Gastroesophageal sphincter (tissue), 3 donors: ENCODE measurements at regions not wholly inside any gene's neighbourhood (a gene's known extent, or its start where the extent isn't known, plus 50 kb on each side); places are given as distances from the start of the nearest gene placed in this dataset.

Source experiments
- CTCF ChIP-seq, 4 experiments: fragments of 200-600 bp in 2 of 4; fragments of 450-650 bp in 2 of 4; sonication (generic) in 1 of 4; IDR thresholded peaks; one replicate each; pipeline ENCODE4 v1.5.1; 2017 to 2019; ENCODE audit warnings: antibody characterized with exemption in 4 of 4, mild to moderate bottlenecking in 2 of 4, moderate library complexity in 2 of 4
- EP300 ChIP-seq: sonication (generic); formaldehyde crosslinking; IDR thresholded peaks from one replicate; pipeline ENCODE4 v1.6.1; 2017; ENCODE audit warnings: antibody characterized with exemption, mild to moderate bottlenecking
- POLR2A ChIP-seq, 2 donors: fragments of 450-650 bp; IDR thresholded peaks; one replicate each; pipeline ENCODE4 v1.6.1; 2017; ENCODE audit warnings: antibody characterized with exemption in 2 of 2, mild to moderate bottlenecking in 2 of 2, moderate library complexity in 1 of 2
- POLR2AphosphoS5 ChIP-seq: sonication (generic); formaldehyde crosslinking; IDR thresholded peaks from one replicate; pipeline ENCODE4 v1.6.1; 2017; ENCODE audit warnings: antibody characterized with exemption

DNA sequence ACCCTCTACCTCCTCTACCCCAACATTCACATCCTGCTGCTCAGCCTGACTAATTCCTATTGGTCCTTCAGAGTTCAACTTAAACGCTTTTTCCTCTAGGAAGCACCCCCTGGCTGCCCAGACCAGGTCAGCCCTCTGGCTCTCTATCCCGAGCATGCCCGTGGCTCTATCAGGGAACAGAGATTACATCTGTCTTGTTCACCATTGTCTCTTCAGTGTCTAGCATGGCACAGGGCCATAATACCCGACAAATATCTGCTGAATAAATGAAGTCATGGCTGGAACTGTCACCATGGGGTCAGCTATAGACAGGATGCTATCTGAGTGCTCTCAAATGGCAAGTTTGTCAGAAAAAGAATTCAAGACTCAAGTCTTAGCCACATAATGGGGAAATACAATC, 296.9 kb upstream of the CHRNA7 start:
- TF ChIP-seq EP300 (no peak), CTCF (IDR thresholded peaks at IDR 0.05) (no peak), POLR2A (IDR thresholded peaks at IDR 0.05) (no peak), POLR2AphosphoS5 (no peak)
